Hematopoietic multipotent progenitor cell (in vitro differentiated cells): ENCODE measurements at regions not wholly inside any gene's neighbourhood (a gene's known extent, or its start where the extent isn't known, plus 50 kb on each side); places are given as distances from the start of the nearest gene placed in this dataset.
"Not testable (repeated sequence)": the region's sequence is repeated elsewhere in the genome, so short reads cannot be mapped to it uniquely, and the experiment has no call there.

ENCODE experiments used
- DNase-seq, 3 donors: peaks; one replicate each; pipeline ENCODE4 v3.0.0-alpha.2; 2011 to 2015; ENCODE audit warnings: low read depth in 2 of 3, low spot score in 2 of 3

DNA sequence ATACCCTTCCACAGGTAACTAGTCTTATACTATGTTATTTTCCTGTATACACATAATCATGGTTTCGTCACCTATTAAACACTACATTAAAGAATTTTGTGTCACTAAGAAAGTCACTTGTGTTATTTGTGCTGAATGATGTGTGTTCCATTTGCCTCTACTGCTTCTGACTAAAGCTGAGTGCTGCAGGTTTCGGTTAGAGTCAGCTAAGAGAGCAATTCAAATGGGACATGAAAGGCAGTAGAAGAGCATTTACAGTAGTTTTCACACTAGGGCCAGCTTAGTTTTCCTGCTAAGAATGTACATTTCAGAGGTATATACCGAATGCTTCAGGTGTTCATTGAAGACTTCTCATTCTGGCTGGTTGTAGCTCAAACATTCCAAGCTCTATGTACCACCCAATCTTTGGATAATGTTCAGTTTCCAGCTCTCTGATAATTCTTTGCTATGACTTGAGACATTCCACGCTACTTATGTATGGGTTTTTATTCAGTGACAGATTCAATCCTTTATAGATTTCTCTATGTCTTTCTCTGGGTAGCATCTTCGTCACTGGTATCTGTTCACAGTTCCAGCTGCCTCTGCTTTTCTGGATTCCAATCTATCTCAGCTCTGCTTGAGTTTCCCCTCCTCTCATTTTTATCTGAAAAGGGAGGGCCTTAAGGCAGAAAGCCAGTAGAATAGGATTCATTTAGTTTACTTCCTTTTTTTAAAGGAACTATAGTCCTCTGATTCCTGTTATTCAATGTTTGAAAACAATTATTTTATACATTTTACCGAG lies 164.4 kb downstream of the CXXC4 start:
- DNase-seq, result no peak

DNA sequence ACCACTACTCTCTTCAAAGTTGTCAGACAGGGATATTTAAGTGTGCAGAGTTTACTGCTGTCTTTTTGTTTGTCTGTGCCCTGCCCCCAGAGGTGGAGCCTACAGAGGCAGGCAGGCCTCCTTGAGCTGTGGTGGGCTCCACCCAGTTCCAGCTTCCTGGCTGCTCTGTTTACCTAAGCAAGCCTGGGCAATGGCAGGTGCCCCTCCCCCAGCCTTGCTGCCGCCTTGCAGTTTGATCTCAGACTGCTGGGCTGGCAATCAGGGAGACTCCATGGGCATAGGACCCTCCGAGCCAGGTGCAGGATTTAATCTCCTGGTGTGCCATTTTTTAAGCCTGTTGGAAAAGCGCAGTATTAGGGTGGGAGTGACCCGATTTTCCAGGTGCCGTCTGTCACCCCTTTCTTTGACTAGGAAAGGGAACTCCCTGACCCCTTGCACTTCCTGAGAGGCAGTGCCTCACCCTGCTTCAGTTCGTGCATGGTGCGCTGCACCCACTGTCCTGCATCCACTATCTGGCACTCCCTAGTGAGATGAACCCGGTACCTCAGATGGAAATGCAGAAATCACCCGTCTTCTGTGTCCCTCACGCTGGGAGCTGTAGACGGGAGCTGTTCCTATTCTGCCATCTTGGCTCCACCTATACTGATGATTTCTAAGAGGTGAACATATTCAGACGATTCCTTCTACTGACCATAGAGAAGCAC lies 167.6 kb downstream of the CXXC4 start:
- not testable (repeated sequence) for DNase-seq

DNA sequence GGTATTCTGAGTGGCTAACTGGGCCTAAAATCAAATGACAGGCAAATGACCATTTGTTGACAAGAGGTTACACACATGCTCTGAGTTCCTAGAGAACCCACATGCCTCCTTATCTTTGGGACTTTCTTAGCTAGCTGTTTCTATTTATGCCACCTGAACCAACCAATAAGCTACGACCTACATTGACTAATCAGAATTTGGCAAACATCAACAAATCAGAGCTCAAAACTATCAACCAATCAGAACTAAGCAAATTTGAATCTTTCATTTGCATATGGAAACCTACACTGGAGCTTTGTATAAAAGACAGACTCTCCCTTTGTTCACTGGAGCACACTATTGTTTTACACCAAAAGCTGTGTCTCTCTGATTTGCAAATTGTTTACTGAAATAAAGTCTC lies 192.0 kb downstream of the CXXC4 start:
- no peak for DNase-seq

DNA sequence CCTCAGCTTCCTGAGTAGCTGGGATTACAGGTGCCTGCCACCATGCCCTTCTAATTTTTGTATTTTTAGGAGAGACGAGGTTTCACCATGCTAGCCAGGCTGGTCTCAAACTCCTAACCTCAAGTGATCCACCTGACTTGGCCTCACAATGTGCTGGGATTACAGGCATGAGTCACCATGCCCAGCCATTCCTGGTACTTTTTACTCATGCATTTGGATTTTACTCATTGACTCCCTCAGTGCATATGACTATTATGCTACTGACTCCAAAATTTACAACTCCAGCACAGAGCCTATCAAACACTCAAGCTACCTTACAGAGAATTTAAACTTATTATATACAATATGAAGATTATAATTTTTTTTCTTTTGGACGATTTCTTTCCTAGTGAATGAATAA lies 199.9 kb downstream of the CXXC4 start:
- DNase-seq, result no peak

DNA sequence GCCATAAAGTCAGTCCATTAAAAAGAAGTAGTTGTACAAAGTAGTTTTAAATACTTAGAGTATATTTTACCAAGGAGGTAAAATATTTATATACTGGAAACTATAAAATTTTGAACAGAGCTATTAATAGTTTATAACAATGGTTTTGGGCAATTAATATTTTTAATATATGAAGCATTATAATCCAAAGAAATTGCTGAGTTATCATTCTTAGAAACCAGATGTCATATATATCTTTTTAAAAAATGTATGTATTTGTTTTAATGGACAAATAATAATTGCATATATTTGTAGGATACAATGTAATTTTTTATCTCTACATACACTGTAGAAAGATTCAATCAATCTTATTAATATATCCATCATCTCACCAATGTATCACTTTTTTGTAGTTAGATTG lies 207.8 kb downstream of the CXXC4 start:
- no peak for DNase-seq

DNA sequence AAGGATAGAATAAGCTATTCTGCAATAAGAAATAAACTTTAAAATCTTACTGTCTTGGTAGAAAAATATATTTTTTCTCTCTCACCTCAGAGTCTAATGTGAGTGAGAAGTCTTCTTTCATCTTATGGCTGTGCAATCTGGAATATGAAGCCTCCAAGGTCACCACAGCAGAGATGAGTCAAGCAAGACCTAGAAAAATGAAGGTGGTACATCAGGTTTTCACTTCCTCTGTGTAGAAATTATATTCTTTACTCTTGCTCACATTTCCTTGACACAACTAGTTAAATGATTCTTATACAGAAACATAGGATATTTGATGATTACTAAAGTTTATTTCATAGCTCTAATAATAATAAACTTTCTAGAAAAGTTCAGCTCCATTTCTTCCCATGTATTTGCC lies 211.4 kb downstream of the CXXC4 start:
- DNase-seq, result no peak

DNA sequence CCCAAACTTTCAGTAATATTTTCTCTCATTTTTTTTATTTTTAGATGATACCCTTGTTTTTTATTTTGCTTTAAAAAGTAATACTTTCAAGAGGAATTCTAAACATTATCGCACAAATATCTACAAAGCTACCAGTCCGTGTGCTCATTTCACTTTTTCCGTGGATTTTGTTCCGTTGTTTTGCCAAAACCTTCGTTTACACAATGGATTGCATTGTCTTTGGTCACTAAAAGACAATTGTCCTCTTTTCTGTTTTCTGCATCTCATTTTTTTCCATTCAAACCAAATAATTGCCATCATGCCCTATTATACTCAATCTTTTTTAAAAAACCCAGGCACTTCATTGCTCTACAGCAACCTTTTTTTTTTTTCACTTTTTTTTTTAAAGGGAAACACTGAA lies 214.9 kb downstream of the CXXC4 start:
- no peak for DNase-seq

DNA sequence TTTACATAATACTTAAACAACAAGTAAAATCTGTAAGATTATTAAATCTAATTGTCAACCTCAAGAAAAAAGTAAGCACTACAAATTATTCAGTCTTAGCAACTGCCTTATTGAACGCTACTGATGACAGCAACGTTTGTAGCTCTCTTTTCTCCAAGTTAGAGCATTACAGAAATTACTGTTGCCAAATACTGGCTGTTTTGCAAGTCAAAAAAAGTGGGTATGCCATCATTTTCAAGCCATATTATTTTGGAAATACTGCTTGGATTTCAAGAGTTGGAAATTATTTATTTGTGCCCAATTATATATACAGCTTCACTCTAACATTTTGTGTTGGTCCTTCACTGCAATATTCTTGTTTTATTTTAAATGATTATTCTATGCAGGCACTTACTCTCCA lies 221.7 kb downstream of the CXXC4 start:
- DNase-seq, result no peak

DNA sequence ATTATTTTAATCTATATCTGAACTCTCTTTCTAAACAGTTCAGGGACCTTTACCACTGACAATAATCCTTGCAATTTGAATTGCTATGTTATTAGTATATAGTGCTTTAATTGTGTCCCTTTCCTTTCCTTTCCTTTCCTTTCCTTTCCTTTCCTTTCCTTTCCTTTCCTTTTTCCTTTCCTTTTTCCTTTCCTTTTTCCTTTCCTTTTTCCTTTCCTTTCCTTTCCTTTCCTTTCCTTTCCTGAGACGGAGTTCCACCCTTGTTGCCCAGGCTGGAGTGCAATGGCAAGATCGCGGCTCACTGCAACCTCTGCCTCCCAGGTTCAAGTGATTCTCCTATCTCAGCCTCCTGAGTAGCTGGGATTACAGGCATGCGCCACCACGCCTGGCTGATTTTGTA lies 225.1 kb downstream of the CXXC4 start:
- DNase-seq, result not testable (repeated sequence)

DNA sequence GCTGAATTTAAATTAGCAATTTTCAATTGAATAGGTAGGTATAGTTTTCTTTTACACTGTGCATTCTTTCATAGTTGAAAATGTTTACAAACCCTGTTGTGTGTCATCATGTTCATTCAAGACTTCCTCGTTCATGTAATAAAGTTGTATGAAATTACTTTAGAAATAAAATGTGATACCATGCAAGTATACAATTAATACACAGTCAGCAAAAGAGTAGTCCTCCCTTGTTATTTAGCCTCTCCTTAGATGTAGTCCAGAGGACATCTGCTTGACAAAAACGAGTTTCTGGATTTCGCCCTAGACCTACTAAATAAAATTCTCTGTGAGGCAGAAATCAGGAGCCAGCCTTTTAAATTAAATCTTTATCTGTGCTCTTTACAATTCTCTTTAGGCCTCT lies 231.6 kb downstream of the CXXC4 start:
- DNase-seq, result no peak

DNA sequence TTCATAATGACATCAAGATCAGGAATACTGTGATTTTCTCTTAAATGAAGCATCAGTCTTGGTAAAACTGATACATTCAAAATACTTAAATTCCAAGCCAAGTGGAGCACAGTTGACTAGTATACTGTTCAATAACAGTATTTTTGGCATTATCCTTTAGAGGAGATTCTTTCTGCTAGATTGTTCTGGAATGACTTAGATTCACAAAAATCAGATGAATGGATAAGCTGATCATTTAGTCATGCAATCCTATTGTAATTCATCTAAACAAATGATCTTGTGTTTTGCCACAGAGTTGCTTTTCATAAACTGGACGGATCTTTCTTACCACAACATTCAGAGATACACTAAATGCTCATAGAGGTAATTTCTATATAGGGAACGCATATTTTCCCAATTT lies 232.0 kb downstream of the CXXC4 start:
- DNase-seq, result no peak

DNA sequence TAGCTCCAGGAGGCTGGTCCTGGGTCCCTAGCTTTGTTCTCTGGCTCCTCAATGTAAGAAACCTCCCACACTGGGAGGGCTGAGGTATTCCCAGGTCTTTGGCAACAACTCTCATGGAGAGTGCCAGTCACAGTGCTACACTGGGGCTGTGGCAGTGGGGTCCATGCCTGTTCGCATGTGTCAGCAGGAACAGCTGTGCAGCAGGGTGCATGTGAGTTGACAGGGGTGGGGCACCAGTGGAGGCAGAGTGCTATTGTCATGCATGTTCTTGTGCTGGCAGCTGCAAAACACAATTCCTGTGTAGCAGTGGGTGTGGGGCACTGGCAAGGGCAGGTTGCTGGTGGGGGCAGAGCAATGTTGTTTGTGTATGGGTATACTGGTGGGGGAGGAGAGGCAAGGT lies 246.0 kb downstream of the CXXC4 start:
- DNase-seq, result no peak

DNA sequence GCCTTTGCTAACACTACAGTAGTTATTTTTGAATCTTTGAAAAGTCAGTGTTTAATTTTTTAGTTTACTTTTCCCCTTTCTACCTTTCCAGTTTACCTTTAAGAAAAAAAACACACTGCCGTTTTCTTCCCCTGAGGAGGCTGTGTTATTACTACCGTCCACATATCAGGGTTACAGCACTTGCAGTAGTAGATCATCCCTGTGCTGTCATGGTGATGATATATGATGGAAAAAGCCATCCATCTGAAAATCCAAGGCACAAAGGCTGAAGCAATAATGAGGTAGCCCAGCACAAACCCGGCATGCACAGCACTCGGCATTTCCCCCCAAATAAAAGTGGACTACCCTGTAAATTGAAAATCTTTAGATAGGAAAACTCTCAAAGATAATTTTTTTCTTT lies 258.7 kb downstream of the CXXC4 start:
- no peak for DNase-seq

DNA sequence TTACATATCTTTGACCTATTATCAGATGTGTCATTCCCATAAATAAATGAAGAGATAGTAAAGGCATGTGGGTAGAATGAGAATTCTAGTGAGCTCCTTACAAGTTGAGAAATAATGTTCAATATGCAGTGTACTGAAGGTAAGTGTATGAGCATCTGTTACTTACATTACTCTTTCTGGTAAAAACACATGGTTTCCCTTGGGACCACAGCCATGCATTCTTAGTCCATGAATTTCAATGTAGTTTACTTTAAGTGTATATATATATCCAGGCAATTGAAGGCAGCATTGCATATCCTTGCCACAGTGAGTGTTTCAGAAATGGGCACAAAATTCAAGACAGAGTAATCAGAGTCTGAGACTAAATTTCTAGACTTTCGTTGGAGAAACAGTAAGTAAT lies 277.2 kb downstream of the CXXC4 start:
- no peak for DNase-seq

DNA sequence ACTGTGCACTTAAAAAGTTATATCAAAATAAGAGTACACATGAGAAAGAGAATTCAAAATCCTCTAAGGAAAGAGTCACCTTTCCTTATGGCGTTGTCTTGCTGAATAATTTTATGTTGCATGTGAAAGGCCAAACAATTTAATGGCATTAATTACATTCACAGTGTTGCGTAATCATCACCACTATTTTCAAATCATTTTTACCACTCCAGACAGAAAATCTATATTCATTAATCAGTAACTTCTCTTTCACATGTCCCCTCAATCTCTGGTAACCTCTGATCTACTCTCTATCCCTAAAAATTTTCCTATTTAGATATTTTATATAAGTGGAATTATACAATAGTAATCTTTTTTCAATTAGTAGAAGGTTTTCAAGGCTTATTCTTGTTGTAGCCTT lies 283.0 kb downstream of the CXXC4 start:
- no peak for DNase-seq

DNA sequence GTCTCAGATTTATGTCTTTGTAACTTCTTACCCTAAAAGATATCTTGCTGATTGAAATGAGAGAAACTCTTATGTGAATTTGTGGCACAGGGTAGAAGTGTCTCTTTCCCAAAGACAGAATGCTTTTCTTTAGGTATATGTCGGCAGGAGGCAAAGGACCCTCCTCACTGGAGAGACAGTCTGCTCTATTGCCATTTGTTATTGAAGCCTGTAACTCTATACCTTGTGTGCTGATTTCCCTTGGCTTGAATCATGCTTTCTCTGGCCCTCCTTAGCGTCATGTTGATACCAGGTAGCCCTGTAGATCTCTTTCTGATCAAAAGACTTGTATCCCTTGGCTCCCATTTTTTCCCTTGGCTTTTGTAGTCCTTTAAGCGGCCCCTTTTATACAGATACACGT lies 284.3 kb downstream of the CXXC4 start:
- no peak for DNase-seq

DNA sequence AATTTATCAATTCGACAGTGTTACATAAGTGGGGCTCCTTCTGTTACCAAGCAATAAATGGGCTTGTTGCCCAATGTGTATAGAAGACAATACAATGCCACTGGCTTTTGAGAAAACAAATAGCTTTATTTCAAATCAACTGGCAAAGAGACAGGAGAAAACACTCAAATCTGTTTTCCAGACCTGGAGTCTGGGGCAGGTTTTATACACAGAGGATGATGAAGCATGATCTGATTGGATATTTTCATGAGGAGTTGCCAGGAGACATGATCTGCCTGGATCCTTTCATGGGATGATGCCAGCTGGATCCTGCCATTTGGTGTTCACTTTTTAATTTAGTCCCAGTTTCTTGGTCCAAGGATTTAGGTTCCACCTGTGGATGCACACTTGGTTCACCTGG lies 287.9 kb downstream of the CXXC4 start:
- no peak for DNase-seq

DNA sequence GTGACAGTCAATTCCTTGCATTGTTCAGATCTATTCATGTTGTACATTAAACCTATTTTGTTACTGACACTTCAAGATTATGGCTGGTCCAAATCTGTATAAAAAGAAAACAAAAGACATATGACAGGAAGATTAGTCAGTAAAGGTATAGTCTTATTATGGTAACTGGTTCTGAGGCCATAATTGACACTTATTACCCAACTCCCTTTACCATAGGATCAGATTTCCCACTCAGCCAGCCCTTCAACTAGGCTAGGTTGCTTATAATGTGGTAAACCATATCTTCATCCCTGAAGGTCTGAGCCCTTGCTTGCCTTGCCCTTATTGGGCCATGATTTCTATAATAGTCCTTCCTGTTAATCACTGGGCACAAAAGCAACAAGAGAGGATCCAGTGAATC lies 289.6 kb downstream of the CXXC4 start:
- DNase-seq, result no peak

DNA sequence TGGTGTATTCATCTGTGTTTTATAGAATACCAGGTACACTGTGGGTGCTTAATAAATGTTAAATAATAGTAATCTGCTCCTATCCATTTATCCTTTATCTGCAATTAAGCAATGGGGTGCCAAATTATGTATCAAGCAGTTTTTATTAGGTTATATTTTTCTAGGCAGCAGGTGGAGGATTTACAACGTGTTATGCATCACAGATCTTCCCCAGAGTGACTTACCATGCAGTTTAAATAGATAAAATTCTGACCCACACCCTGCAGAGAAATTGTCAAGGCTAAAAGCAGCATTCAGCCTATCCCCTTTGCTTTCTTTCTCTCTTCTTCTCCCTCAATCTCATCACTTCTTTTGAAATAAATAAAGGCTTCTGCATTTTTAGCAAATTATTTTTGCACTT lies 306.4 kb downstream of the CXXC4 start:
- no peak for DNase-seq

DNA sequence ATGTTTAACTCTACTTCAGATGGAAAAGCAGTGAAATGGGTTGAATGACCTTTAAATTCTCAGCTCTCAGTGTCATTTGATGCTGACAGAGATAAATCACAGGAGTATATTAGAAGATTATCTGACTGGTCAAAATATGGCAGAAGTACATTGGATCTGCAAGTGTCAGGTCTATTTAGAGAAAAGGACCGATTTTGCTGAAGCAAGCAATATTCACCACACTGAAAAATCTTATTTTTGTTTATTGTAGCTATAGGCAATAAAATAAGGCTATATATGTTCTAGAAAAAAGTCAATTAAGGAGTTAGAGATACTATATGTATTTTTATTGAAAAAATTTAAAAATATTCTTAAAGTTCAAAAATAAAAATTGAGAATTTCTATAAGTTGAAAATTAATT lies 325.3 kb downstream of the CXXC4 start:
- DNase-seq, result no peak

DNA sequence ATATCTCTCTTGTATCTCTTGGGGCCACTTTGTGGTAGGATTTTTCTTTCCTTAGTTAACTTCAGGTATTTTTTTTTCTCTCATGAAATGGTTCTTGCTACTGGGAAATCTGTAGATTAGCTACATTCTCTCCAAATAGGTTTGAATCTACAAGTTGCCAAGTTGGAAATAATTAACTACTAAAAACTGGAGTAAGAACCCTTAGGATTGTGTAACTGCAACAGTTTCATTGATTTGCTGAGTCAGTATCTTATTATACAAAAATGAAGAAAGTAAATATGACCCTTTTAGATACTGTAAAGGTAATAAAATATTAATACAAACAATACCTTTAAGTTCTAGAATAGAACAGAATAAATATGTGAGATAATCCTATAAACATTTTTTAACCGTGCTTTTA lies 327.9 kb downstream of the CXXC4 start:
- DNase-seq, result no peak

DNA sequence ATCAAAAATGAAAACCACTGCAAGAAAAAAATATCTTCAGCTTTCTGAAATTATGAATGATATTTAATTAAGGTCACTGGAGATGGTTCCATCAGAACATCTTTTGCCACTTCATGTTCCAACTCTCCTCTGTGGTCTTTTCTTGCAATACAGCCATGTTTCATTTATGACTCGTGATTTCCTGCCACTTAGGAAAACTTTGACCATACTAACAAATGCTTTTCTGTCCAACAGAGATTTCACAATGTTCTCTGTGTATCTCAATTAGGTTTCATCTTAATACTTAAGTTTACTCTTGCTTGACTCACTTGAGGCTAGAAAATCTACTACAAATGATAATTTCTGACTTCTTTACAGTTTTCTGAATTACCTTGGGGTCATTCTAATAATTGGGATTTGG lies 330.9 kb downstream of the CXXC4 start:
- DNase-seq, result no peak

DNA sequence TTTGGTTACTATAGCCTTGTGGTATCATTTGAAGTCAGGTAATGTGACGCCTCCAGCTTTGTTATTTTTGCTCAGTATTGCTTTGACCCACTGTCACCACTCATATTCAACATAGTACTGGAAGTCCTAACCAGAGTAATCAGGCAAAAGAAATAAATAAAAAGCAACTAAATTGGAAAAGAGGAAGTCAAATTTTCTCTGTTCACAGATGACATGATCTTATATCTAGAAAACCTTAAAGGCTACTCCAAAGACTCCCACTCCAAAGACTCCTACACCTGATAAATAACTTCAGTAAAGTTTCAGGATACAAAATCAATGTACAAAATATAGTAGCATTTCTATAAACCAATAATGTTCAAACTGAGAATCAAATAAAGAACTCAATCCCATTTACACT lies 348.6 kb downstream of the CXXC4 start:
- no peak for DNase-seq
